Left renal pelvis (tissue), 4 donors: ENCODE measurements at regions not wholly inside any gene's neighbourhood (a gene's known extent, or its start where the extent isn't known, plus 50 kb on each side); places are given as distances from the start of the nearest gene placed in this dataset.
"Not testable (repeated sequence)": the region's sequence is repeated elsewhere in the genome, so short reads cannot be mapped to it uniquely, and the experiment has no call there.

Experiments
- DNase-seq, 4 donors: peaks; one replicate each; pipeline ENCODE4 v3.0.0-alpha.2; 2013; ENCODE audit warnings: low read depth in 4 of 4, low spot score in 3 of 4

DNA sequence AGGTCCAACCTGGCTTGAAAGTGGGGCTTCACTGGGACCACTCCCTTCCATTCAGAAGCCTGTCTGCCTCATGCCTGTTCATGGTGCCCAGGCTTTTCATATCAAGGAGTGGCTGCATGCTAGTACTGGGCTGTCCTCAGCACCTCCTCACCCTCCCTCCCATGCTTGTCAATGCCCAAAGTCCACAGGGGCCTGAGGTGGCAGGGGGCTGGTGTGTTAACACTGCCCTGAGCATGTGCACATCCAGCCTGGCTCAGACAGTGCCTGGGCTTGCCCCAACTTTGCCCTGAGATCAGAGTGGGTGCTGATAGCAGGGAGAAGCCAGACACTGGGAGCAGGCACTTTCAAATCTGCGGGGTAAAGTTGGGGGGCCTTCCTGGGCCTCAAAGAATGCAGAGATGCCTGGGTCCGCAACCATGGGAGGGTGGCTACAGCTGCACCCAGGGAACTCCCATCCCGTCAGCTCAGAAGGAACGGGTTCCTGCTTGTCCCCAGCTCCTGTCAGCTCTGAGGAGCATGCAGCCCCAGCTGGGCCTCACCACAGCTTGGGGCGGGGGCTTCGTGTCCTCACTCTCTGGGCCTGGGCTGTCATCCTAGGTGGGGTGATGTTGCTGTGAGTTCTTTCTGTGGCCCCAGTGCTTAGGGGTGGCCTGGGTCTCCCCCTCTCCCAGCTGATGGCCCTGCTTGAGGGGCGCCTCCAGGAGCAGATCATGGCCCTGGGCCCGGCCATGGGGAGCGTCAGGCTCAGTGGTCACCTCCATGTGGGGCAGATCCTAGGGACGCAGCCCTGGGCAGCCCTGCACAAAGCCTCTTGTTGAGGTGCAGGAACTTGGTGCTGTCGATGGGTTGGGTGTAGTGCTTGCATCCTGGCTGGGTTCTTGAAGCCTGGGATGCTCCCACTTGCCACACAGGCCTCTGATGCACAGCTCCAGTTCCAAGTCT is 830.6 kb upstream of the SLITRK5 start:
- no peak for DNase-seq

DNA sequence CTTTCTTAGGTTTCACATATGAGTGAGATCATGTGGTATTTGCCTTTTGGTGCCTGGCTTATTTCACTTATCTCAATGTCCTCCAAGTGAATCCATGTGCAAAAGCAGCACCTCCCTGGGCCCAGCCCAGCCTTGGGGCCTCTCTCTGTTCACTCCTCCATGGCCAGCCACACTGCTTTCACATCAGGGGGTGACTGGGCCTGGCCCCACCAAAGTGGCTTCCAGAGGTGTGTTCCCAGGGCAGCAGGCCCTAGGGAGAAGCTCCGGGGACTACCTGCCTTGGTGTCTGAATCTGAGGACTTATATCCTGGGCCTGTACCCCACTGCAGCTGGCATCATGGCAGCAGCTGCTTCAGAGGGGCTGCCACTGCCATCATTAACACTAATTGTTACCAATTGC is 829.9 kb upstream of the SLITRK5 start:
- no peak for DNase-seq

DNA sequence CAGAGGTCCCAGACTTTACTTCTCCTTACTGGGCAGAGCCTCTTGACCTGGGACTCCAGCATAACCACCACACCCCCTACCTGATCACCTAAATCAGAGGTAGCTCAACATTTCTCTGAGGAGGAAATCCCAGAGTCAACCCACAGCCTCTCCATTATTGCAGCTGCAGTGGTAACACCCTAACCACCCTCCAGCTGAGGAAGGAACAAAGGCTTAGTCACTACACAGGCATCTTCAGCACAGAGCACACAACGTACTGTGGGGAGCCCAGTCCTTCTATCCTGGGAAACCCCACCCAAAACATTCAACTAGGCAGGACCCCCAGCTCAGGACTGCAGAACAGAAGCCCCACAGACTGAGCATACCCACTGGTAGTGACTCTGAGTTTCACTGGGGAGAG is 824.7 kb upstream of the SLITRK5 start:
- DNase-seq = no peak

DNA sequence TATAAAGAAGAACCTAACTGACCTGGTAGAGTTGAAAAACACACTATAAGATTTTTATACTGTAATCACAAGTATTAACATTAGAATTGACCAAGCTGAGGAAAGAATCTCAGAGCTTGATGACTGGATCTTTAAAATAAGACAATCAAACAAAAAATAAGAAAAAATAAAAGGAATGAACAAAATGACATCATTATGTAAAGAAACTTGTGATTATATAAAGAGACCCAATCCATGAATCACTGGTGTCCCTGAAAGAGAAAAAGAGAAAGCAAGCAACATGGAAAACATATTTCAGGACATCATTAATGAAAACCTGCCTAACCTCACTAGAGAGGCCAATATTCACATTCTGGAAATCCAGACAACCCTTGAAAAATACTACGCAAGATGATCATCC is 822.5 kb upstream of the SLITRK5 start:
- DNase-seq = no peak

DNA sequence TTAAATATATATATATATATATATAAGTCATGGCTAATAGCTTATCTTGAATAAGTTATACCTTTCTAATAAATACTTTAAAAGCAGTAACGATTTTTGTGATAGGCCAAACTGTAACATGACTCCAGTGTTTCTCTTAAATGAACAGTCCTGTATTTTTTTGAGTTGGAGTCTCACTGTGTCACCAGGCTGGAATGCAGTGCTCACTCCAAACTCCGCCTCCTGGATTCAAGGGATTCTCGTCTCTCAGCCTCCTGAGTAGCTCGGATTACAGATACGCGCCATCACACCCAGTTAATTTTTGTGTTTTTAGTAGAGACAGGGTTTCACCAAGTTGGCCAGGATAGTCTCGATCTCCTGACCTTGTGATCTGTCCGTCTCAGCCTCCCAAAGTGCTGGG is 814.2 kb upstream of the SLITRK5 start:
- no peak for DNase-seq

DNA sequence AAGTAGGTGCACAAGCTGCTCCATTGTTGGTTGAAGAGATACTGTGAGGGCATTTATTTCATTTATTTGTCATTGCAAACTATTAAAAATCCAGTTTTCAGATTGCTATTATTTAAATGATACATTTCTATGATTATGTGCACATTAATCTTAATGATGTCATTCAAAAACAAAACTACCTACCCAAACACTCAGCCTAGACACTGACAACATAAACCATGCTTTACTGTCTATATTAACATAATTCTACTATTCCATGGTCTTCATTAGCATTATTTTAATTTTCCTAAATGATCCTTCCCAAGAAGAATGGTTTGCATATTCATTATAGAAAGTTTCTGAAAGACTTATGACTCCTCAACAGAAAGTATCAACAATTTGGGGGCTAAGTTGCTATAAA is 813.0 kb upstream of the SLITRK5 start:
- no peak for DNase-seq

DNA sequence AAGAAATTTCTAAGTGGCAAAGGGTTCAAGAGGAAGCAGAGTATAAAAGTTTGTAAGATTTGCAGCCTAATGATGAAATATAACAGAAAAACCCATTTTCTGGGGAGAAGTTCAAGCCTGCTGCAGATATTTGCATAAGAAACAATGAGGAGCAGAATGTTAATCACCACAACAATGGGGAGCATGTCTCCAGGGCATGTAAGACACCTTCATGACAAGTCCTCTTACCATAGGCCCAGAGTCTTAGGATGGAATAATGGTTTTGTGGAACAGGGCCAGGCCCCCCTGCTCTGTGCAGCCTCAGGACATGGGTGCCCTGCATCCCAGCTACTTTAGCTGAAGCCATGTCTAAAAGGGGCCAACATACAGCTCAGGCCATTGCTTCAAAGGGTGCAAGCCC is 809.0 kb upstream of the SLITRK5 start:
- DNase-seq = no peak

DNA sequence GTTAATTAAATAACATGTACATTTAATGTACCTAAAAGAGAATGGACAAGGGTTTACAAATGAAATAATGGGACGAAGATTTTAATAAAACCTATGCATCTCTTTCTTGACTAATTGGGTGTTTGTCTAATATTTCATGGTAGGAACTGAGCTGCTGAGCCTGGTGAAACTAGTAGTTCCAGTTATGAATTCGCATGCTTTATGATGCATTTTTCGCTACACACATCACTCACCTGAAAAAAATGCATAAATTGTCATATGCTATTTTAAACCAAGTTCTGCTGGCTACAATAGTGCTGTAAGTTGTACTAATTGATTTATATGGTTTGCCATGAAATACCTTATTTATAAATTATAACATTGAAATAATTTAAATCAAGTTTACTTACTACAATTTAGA is 806.8 kb upstream of the SLITRK5 start:
- no peak for DNase-seq

DNA sequence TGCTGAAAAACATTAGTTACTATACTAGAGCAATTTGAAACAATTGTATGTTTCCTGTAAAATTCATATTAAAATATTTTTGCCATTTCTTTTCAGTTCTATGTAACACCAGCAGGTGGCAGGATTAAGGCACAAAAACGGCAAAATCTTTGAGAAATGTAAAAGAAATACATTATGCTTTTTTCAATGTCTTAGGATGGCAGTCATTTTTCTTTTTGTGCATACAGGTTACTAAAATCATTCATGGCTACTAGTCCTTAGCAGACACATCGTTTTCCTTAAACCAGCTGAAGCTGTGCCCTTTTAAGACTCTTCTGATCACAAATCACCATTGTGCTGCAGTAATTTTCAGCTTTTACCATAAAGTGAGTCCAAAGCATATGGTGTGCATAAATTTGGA is 800.7 kb upstream of the SLITRK5 start:
- DNase-seq = no peak

DNA sequence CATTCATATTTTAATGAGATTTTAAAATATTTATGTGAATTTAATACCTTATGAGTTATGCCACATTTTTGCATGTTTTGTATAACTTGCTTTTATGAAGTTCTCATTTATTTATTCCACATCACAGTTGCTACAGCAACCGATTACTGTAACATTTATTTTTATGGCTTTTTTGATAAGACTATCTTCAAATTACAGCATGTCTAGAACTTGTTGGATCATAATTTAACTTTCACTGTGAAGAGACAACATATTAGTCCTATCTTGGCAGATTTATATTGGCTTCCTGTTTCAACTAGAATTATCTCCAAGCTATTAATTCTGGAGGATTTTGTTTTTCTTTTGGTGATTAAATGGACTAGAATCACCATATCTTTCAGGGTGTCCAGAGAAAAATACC is 793.7 kb upstream of the SLITRK5 start:
- DNase-seq = no peak

DNA sequence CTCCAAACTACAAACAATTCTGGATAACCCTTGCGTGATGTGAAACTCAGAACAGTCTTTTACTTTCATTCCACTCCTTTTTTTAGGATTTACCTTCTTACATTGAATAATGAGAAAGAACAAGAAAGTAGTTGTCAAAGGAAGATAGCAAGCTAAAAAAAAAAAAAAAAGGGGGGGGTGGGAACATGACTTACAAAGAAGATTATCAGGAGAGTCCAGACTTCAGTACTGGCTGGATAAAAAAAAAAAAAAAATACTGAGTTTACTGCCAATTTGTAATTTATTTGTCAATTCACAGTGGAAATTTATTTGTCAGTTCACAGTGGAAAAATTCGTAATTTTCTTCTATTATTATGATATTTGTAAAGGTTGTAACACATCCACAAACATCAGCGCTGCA is 792.4 kb upstream of the SLITRK5 start:
- no peak for DNase-seq

DNA sequence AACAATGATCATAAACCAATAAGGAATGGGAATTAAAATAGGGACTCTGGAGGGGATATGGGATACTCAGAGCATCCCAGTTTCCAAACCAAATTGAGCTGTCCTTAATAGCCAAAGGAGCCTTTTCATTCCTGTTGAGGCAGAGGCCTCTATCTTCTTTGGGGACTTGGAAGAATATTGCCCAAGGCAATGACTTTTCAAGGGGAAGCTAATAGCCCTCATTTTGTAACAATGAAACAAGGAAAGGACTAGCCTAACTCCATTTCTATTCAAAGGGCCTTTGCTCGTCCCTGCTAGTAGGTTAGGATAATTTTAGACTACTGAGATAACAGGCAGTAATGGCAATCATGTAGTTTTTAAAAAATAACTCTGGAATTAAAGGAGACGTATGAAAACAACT is 789.8 kb upstream of the SLITRK5 start:
- no peak for DNase-seq

DNA sequence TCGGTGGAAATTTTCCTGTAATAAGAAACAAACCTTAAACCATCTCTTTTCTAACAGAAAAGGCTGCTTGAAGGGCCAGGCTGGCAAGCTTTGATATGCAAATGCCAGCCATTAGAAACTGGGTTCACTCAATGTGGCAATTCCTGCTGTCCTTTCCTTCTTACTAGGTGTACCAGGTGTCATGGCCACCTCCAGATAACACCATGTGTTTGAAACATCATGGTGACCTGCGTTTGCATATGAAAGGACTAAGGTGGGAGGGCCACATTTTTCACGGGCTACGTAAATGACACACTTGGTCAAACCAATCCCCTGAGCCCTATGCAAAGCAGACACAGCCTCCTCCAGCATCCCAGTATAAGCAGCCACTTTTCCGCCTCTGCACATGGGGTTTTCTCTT is 789.1 kb upstream of the SLITRK5 start:
- no peak for DNase-seq

DNA sequence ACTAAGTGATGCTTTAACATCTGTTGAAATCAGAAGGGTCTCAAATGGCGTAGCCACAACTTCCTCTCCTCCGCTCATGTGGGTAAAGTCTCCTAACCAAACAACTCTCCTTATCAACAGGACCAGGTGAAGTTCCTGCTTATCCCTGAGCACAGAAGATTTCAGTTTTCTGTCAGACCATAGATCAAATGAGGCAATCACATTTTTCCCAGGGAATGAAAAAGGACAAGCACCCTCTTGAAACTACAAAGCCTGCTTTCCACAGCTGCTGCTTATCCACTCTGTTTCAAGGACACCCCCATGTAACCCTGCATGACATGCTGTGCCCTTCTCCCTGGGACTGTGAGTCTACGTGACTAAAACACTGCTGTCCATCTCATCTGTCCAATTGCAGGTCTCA is 788.3 kb upstream of the SLITRK5 start:
- no peak for DNase-seq

DNA sequence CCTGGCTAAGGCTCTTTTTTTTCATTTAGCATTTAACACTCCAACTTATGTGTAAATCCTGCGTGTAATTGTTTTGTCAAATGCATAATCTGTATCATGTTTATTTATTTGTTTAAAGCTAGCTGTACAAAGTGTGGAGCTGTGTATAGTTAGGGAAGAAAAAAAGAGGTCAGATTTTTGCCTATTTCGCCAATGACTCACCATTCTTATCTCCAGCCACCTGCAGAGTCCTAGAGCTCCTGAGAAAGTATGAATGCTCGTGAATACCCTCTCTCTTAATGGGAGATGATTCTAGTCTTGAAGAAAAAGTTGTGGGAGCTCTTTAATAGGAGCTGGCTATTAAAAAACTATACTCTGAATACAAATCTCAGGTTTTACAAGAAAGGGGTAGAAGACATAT is 778.8 kb upstream of the SLITRK5 start:
- no peak for DNase-seq

DNA sequence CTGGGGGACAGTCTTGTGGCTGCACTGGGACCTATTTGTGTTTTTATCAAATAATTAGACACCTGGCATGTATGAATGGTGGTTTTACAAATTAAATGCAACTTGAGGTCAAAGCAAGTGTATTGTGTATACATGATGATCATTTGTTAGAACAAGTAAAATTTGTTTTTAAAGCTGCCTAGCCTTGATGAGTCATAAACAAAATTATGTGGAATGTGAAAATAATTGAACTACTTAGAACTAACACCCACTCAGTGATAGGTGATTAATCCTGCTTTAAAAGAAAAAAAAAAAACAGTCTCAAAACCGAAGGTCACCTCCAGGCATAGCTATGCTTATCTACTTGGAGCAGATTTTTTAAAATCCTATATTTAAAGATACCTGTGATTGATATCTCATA is 770.3 kb upstream of the SLITRK5 start:
- DNase-seq = no peak

DNA sequence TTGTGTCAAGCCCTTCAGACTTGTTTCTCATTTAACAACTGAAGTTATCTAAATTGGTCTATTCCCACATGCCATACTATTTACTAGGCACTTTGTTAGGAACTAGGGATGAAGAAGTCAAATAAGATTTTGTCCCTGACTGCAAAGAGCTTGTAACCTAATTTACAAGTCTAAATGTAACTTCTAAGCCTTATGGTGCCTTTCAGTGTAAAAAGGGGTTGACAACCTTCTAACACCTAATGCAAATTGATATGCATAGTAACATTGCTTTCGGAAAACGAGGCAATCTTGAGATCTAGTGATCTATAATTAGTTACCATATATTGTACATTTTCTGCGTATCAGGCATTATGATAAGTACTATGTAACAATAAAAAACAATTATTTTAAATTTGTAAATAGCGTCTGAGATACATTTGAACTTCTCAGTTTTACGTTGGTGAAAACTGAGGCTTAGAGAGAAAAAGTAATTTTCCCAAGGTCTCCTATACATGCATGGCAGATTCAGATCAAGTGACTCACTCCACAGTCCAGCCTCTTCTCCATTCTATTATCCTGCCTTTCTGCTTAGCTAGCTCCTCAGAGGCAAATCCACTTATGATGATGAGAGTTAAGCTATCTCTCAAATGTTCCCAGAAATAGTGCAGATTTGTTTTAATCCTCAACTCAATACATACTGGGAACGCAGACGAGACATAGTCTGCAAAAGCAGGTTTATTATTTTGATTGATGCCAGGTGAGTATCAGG is 764.9 kb upstream of the SLITRK5 start:
- DNase-seq = no peak

DNA sequence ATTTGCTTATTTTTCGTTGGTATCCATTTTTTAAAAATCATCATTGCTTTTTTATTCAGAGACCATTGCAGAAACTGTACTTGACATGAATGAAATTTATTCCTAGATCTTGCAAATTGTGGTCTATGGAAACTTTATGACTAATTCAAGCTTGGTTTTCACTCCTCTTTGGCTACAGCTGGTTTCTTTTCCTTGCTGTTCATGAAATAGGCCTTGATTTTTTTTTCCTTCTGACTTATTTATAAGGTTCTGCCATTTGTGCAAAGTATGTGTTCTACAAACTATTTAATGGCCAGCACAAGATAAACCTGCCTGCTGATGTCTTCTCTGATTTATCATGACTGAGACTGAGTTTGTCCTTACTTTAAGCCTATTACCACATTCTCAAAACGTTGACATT is 764.0 kb upstream of the SLITRK5 start:
- no peak for DNase-seq

DNA sequence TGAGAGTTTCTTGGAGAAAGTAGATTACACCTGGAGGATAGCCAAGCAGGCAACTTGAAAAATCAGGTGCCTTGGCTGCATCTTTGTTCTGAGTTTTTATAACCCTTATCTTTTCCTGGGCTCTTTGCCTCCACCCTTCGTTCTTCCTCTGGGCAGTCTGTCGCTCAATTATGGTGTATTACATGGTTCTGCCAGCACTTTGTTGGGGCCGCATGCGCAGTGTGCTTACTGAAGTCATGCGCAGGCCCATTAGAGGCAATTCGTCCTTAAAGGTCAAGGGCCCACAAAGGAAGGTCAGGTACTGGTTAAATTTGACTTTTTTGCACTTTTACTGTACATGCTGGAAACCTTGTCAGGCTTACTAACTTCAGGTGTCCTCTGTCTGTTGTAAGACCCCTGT is 761.9 kb upstream of the SLITRK5 start:
- no peak for DNase-seq

DNA sequence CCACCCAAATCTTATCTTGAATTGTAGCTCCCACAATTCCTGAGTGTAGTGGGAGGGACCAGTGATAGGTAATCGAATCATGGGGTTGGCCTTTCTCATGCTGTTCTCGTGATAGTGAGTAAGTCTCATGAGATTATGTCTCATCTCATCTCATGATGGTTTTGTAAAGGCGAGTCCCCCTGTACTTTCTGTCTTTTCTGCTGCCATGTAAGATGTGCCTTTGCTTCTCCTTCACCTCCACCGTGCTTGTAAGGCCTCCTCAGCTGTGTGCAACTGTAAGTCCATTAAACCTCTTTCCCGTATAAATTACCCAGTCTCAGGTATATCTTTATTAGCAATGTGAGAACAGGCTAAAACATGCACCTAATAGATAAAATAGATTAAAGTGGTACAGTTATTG is 756.4 kb upstream of the SLITRK5 start:
- no peak for DNase-seq

DNA sequence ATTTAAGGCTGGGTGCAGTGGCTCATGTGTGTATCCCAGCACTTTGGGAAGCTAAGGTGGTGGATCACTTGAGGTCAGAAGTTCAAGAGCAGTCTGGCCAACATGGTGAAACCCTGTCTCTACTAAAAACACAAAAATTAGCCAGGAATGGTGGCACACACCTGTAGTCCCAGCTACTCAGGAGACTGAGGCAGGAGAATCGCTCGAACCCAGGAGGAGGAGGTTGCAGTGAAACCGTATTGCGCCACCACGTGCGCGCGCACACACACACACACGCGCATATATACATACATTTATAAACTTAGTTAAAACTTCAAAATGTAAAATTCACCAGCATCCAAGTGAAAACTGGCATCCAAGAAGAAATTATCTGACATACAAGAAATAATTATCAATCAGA is 753.7 kb upstream of the SLITRK5 start:
- not testable (repeated sequence) for DNase-seq

DNA sequence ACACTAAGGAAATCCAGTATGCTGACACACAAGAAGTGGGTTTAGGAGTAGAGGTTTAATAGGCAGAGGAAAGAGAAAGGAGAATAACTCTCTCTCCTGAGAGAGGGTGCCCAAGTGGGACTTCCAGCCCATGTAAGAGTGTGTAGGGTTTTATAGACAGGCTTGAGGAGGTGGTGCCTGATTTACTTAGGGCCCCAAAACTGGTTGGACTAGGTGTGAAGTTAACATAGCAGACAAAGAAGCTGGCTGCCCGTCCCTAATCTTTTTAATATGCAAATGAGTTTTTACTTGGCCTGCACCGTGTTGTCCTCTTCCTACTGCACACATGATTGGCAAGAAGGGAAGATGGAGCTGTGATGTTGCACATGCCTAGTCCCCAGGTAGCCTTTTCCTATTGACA is 752.5 kb upstream of the SLITRK5 start:
- no peak for DNase-seq
